Breast epithelium (tissue), 3 donors: ENCODE measurements at regions not wholly inside any gene's neighbourhood (a gene's known extent, or its start where the extent isn't known, plus 50 kb on each side); places are given as distances from the start of the nearest gene placed in this dataset.

Experiments used
- POLR2A ChIP-seq: fragments of 450-650 bp; IDR thresholded peaks from one replicate; pipeline ENCODE4 v1.6.1; 2016; ENCODE audit warnings: antibody characterized with exemption, mild to moderate bottlenecking, moderate library complexity
- POLR2AphosphoS5 ChIP-seq, 3 donors: sonication (generic); formaldehyde crosslinking; IDR thresholded peaks; one replicate each; pipeline ENCODE4 v1.6.1; 2017; ENCODE audit warnings: antibody characterized with exemption in 3 of 3
- TF ChIP-seq, protein P1 (sequence below), 3 donors: fragments of 450-650 bp; IDR thresholded peaks; one replicate each; pipeline ENCODE4 v1.5.1; 2016 to 2017; ENCODE audit warnings: antibody characterized with exemption in 3 of 3, mild to moderate bottlenecking in 3 of 3, moderate library complexity in 3 of 3

- TF ChIP-seq, protein P1, sequence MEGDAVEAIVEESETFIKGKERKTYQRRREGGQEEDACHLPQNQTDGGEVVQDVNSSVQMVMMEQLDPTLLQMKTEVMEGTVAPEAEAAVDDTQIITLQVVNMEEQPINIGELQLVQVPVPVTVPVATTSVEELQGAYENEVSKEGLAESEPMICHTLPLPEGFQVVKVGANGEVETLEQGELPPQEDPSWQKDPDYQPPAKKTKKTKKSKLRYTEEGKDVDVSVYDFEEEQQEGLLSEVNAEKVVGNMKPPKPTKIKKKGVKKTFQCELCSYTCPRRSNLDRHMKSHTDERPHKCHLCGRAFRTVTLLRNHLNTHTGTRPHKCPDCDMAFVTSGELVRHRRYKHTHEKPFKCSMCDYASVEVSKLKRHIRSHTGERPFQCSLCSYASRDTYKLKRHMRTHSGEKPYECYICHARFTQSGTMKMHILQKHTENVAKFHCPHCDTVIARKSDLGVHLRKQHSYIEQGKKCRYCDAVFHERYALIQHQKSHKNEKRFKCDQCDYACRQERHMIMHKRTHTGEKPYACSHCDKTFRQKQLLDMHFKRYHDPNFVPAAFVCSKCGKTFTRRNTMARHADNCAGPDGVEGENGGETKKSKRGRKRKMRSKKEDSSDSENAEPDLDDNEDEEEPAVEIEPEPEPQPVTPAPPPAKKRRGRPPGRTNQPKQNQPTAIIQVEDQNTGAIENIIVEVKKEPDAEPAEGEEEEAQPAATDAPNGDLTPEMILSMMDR (IDR thresholded peaks at IDR 0.05) = no peak
- TF ChIP-seq POLR2A (no peak), POLR2AphosphoS5 (IDR thresholded peaks at IDR 0.05) (no peak)
These were observed 750.6 kb upstream of the PCDH15 start for GRCh38 chr10:55551603-55552002.
